ENCODE measurements at regions not wholly inside any gene's neighbourhood (a gene's known extent, or its start where the extent isn't known, plus 50 kb on each side); places are given as distances from the start of the nearest gene placed in this dataset.
A peak's percentile ranks its signal among the peaks of the same experiment; 100 is the strongest.

DNA sequence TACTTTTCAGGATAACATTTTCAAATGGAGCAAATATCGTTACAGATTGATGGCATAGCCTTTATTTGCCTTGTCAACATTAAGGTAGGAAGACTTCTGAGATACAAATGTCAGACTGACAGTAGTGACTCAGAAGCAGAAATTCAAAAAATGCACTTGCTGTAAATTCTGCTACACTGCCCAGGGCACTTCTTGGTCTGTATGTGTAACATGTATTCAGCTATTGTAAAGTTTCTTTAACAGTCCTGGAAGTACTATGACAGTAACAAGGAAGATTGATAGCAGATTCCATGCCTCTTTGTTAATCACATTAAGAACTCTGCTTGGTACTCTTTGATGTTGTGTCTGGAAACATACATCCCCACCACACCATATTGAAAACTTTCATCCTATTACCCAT, 69.6 kb upstream of the PCDH18 start:
- TF ChIP-seq, protein P1, sequence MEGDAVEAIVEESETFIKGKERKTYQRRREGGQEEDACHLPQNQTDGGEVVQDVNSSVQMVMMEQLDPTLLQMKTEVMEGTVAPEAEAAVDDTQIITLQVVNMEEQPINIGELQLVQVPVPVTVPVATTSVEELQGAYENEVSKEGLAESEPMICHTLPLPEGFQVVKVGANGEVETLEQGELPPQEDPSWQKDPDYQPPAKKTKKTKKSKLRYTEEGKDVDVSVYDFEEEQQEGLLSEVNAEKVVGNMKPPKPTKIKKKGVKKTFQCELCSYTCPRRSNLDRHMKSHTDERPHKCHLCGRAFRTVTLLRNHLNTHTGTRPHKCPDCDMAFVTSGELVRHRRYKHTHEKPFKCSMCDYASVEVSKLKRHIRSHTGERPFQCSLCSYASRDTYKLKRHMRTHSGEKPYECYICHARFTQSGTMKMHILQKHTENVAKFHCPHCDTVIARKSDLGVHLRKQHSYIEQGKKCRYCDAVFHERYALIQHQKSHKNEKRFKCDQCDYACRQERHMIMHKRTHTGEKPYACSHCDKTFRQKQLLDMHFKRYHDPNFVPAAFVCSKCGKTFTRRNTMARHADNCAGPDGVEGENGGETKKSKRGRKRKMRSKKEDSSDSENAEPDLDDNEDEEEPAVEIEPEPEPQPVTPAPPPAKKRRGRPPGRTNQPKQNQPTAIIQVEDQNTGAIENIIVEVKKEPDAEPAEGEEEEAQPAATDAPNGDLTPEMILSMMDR (conservative IDR thresholded peaks at IDR 0.05), result no peak
- H3K9me3 Mint-ChIP-seq, result peaks cover 6% of the 10 kb centered on the region
- peaks cover 59% of the 10 kb centered on the region for H3K4me1 Mint-ChIP-seq

DNA sequence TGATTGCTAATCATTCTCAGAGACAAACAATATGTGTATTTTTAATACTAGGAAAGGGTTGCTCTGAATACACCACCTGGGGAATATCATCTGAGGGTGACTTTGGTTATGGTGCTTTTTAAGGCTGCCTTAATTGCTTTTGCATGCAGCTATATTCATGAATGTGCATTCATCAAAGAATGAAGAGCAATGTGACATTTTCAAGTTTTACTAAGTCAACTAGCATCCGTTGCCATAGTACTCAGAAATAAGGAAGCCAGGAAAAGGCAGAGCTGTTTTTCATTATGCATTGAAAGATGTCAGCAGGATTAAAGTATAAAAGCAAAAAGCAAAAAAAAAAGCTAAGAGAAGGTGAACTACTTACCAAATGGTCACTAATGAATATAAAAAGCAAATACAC, 67.4 kb upstream of the PCDH18 start:
- Mint-ChIP-seq H3K36me3 (ENCODE audit: low read depth) (no peaks in the 10 kb centered on the region), H3K4me1 (peaks cover 54% of the 10 kb centered on the region), H3K9me3 (peaks cover 2% of the 10 kb centered on the region), H3K27me3 (ENCODE audit: low read depth) (no peaks in the 10 kb centered on the region), H3K4me3 (no peak overlapping the region), H3K27ac (ENCODE audit: unreplicated experiment) (no peak overlapping the region)
- TF ChIP-seq, protein P1 (conservative IDR thresholded peaks at IDR 0.05), result no peak
- no peak for DNase-seq (ENCODE audit: low read depth, low spot score)

More for the DNA sequence above, 69.6 kb upstream of the PCDH18 start:
- no peak for DNase-seq (ENCODE audit: low read depth, low spot score)
- Mint-ChIP-seq H3K27me3 (ENCODE audit: low read depth) (no peaks in the 10 kb centered on the region), H3K36me3 (ENCODE audit: low read depth) (no peaks in the 10 kb centered on the region), H3K27ac (ENCODE audit: unreplicated experiment) (no peak overlapping the region), H3K4me3 (no peak overlapping the region)

DNA sequence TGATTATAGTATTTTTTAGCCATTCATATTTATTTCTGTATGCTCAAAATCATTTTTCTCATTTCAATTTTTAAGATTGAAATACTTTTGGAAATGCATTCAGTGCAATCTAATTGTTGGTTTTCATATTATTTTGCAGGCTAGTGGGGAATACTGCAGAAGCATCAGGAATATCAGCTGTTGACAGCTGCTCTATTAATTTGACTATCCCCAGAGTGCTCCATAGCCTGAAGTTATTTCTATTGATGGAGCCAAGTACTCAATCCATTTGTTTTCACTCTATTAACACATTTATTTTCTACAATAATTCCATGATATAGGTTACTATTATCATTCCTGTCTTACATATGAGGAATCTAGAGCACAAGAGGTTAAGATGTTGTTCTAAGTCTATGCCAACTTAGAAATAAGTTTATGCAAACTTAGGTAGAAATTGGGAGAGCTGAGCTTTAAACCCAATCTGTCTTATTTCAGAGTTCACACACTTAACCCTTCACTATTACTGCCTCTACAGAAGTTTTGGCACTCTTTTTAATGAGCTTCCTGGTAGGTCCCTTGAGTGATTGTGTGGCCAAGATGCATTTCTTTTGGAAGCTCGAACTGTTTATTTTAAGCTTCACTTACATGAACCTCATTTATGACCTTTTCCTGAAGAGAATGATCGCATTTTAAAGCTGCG, 65.6 kb upstream of the PCDH18 start:
- Mint-ChIP-seq H3K4me1 (peaks cover 47% of the 10 kb centered on the region), H3K4me3 (no peak overlapping the region), H3K36me3 (ENCODE audit: low read depth) (no peaks in the 10 kb centered on the region), H3K9me3 (peaks cover 2% of the 10 kb centered on the region), H3K27ac (ENCODE audit: unreplicated experiment) (peak overlapping the region; percentile 47), H3K27me3 (ENCODE audit: low read depth) (no peaks in the 10 kb centered on the region)
- TF ChIP-seq, protein P1 (conservative IDR thresholded peaks at IDR 0.05), result no peak
- DNase-seq (ENCODE audit: low read depth, low spot score), result no peak

DNA sequence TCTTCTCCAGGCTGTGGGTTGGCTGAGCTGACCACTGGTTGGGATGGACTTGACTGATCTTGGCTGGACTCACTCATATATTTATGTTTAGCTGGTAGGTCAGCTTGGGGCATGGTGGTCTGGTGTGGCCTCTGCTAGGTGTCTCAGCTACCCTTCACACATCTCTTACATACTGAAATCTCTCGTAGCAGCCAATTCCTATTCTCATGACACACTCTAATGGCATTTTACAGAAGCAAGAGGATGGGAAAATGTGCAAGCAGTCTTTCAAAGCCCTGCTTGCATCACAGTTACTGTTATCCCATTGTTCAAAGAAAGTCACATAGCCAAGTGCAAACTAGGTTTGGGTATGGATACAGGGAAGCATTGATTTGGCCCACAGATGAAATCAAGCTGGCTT, 55.5 kb upstream of the PCDH18 start:
- H3K27me3 Mint-ChIP-seq (ENCODE audit: low read depth), result no peaks in the 10 kb centered on the region

DNA sequence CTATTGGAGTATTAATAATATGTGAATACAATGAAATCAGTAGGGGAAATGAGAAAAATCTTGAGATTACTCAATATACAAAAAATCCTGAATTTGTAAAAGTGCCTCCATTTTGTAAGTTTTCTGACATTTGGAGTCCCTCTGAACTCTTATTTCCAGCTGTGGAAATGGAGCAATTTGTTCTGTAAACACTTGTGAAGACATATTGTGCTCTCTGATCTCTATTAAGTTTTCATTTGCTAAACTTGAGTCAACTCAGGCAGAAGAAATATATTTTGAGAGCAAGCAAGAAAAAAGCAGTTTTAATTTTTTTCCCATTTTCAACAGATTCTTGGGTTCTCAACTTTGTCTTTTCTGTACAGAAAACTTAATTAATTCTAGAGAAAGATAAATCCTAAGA, 51.4 kb upstream of the PCDH18 start:
- H3K36me3 Mint-ChIP-seq (ENCODE audit: low read depth), result no peaks in the 10 kb centered on the region
- no peaks in the 10 kb centered on the region for H3K27me3 Mint-ChIP-seq (ENCODE audit: low read depth)
- no peak overlapping the region for H3K4me3 Mint-ChIP-seq
- TF ChIP-seq, protein P1 (conservative IDR thresholded peaks at IDR 0.05), result no peak
- no peak overlapping the region for H3K27ac Mint-ChIP-seq (ENCODE audit: unreplicated experiment)
- no peaks in the 10 kb centered on the region for H3K9me3 Mint-ChIP-seq
- H3K4me1 Mint-ChIP-seq, result peaks cover 25% of the 10 kb centered on the region
- no peak for DNase-seq (ENCODE audit: low read depth, low spot score)

More for the DNA sequence above, 55.5 kb upstream of the PCDH18 start:
- Mint-ChIP-seq H3K4me3 (no peak overlapping the region), H3K36me3 (ENCODE audit: low read depth) (no peaks in the 10 kb centered on the region), H3K27ac (ENCODE audit: unreplicated experiment) (no peak overlapping the region), H3K9me3 (no peaks in the 10 kb centered on the region), H3K4me1 (peaks cover 31% of the 10 kb centered on the region)
- DNase-seq (ENCODE audit: low read depth, low spot score), result no peak
- TF ChIP-seq, protein P1 (conservative IDR thresholded peaks at IDR 0.05), result no peak

Data from neural crest cell (in vitro differentiated cells).